ENCODE measurements at regions not wholly inside any gene's neighbourhood (a gene's known extent, or its start where the extent isn't known, plus 50 kb on each side); places are given as distances from the start of the nearest gene placed in this dataset.

DNA sequence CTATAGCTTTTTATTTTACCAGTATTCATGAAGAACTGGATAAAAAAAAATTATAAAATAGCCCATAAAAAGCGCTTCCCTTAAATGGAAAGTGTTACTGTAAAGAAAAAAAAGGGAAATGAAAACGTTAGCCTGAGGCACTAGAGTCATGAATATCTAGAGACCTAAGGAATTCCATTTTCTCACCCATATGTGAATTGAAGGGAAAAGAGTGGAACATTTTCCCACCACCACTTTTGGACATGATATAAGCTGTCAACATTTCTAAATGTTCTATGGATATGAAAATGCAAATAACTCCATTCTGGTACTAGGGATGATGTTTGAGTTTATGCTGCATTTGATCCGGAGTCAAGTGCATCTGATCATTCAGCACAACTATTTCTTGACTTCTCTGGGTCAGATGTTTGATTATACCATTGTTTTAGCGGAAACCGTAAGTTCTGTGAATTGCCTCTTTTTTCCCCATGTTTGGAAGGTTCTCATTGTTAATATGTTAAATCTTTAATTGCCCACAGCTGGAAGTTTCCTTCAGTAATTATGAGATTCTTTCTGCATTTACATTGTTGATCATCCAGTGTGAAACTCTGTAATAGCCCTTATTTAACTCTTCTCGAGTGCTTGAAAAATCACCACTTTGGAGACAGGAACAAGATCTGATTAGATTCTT is 467.4 kb upstream of the SEMA6A start:
- TF ChIP-seq, protein P1, sequence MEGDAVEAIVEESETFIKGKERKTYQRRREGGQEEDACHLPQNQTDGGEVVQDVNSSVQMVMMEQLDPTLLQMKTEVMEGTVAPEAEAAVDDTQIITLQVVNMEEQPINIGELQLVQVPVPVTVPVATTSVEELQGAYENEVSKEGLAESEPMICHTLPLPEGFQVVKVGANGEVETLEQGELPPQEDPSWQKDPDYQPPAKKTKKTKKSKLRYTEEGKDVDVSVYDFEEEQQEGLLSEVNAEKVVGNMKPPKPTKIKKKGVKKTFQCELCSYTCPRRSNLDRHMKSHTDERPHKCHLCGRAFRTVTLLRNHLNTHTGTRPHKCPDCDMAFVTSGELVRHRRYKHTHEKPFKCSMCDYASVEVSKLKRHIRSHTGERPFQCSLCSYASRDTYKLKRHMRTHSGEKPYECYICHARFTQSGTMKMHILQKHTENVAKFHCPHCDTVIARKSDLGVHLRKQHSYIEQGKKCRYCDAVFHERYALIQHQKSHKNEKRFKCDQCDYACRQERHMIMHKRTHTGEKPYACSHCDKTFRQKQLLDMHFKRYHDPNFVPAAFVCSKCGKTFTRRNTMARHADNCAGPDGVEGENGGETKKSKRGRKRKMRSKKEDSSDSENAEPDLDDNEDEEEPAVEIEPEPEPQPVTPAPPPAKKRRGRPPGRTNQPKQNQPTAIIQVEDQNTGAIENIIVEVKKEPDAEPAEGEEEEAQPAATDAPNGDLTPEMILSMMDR (IDR thresholded peaks at IDR 0.05; ENCODE audit: low read depth, low read length, poor library complexity, severe bottlenecking), result no peak
- no peak for TF ChIP-seq EZH2phosphoT487 (IDR thresholded peaks at IDR 0.05; ENCODE audit: borderline replicate concordance, low read length)
